HG02623 (cell line): ENCODE measurements at regions not wholly inside any gene's neighbourhood (a gene's known extent, or its start where the extent isn't known, plus 50 kb on each side); places are given as distances from the start of the nearest gene placed in this dataset.

Source experiments
- ATAC-seq: cut with Tn5 transposase; IDR thresholded peaks from one replicate; pipeline ENCODE4 v1.9.1; 2021; ENCODE audit warnings: moderate library complexity; ENCODE audit not compliant: unreplicated experiment

DNA sequence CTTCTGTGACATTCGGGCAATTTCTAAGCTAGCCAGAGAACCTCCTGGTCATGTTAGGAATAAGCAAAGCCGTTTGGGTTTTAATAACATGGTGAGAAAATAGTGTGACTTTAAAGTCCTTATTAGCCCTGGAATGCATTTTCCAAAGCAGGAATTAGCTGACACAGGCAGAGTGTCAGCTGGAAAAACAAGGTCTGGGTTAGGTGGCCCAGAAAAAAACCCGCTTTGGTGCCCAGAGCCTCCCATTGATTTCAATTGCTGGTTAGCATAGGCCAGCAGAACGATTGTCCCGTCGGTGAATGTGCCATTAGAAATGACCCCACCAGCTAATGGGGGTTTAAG, 62.1 kb upstream of the CPEB4 start:
- no peak for ATAC-seq

DNA sequence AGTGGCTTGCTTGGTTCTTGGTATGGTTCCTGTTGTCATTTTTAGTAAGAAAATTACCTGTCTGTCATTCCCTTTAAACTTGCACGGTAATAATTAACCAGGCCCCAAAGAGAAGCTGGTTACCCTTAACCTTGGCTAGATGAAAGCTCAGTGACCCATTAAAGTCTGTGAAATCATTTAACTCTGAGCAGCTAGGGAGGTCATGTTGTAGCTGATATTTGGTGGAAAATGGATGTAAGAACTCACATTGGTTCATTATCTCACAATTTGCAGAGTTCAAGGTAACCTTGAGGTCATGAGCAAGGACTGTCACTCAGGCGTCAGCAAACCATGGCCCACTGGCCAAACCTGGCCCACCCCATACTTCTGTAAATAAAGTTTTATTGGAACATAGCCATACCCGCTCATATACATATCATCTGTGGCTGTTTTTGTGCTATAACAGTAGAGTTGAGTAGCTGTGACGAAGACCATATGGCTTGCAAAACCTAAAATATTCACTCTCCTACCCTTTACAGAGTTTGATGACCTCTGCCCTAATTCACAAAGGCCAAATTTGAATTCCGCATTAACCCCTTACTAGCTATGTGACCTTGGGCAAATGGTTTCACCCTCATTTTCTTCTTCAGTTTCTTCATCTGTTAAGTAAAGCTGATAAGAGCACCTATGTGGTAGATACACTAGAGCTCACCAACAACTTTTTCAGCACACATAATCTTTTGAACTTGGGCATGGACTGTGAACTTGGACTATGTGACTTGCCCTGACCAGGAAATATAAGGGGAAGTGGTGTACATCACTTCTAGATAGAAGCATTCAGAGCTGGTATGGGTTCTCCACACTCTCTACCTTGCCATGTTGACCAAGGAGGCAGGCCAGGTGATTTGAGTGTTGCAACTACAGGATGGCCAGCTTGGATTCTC, 61.5 kb upstream of the CPEB4 start:
- ATAC-seq: no peak

DNA sequence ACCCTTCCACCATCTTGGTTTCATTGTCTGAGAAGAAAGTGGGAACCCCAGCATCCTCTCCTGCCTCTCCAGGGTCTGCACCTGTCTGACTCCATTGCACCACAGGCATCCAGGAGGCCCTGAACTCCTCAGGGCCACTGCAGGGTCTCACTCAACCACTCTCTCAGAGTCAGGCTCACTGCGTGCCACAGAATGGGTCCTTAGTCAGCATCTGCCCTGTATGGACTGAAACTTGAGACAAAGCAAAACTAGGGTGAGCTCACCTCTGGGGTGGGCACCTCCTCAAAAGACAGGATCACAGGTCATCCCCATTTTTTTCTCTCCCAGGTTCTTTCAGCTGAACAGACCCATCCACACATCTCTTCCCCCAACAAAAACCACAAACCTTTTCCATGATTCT, 59.2 kb upstream of the CPEB4 start:
- ATAC-seq: no peak

GRCh38 chr5:173829826-173830225, 58.3 kb upstream of the CPEB4 start:
- no peak for ATAC-seq

DNA sequence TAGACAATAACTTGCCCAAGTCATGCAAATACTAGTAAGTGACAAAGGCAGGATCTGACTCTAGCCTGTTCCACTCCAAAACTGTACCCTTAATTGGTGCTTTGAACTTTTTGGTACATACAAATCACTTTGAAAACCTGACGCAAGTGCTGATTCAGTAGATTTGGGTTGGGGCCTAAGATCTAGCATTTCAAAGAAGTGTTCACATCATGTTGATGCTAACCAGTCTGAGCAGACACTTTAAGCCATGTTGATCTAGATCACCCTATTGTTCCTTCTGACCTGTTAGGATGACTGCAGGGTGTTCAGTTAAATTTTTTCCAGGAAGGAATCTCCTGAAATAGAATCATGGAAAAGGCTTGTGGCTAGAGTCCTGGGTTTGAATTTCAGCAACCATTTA, 57.7 kb upstream of the CPEB4 start:
- ATAC-seq: no peak

DNA sequence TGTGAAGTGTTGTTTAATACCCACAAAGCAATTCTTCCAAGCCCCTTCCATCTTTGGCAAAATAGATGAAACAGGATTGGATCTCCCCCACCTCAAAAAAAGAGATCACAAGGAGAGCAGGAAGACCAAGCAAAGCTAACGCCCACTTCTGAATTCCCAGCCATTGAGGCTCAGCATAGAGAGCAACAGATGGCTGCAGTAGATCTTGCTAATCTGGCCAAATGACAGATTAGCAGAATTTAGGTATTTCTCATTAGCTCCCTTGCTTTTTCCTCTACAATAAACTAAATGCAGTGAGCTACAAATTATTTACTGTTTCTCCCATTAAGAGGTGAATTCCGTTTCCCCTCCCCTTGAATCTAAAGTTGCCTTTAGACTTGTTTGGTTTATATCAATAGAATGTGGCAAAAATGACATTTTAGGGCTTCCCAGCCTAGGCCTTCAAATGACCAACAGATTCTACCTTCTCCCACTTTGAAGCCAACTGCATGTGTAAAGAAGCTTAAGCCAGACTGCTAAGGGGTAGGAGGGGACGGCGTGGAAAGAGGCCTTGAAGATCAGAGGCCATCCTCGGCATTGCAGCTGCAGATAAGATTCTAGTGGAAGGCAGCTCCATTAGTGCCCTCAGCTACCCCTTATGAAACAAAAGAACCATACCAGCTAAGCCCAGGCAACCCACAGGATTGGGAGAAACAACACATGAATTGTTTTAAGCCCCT, 56.8 kb upstream of the CPEB4 start:
- ATAC-seq: no peak

GRCh38 chr5:173832386-173832785, 55.8 kb upstream of the CPEB4 start:
- ATAC-seq: no peak

- ATAC-seq: no peak
Observed at GRCh38 chr5:173833196-173833985, 54.8 kb upstream of the CPEB4 start.

- no peak for ATAC-seq
Observed at GRCh38 chr5:173834071-173834771, 53.9 kb upstream of the CPEB4 start.

DNA sequence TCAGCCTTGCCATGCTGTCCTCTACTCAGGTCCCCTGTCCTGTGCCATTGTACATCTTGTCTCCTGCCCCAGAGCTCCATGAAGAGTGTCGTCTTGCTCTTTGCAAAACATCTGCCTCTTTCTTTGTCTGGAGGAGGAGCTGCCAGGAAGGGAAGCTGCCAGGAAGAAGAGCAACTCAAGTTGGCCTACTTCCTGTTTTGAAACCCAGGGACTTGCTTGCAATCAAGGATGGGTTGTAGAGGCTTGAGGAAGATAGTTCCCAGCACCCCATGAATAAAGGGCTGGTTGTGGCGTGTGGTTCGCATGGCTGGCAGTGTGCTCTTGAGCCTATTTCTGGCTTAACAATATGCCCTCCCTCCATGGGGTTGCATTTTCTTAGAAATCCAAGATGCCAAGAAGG, 53.0 kb upstream of the CPEB4 start:
- ATAC-seq: no peak

DNA sequence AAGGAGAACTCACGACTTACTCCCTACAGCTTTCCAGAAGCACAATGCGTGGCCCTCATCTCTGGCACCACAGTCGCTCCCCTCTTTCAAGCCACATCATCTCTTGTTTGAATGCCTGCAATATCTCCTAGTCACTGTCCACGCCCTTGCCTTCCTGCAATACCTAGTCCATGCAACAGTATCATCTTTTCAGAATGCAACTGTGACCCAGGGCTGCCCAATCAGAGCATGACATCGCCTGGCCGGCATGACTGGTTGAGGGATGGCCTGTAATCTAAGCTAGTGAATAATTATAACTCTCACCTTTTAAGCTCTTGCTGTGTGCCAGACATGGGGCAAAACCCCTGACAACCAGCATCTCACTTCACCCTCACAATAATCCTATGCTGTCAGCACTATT, 52.5 kb upstream of the CPEB4 start:
- ATAC-seq: no peak

- ATAC-seq: no peak
Observed at GRCh38 chr5:173837654-173838053, 50.5 kb upstream of the CPEB4 start.
